GM13977 (cell line): ENCODE measurements at regions not wholly inside any gene's neighbourhood (a gene's known extent, or its start where the extent isn't known, plus 50 kb on each side); places are given as distances from the start of the nearest gene placed in this dataset.

Experiments
- DNase-seq: peaks from one replicate; pipeline ENCODE4 v3.0.0; 2012; ENCODE audit warnings: low spot score
- CTCF ChIP-seq: IDR thresholded peaks from 2 replicates; pipeline ENCODE4 v1.5.1; 2012; ENCODE audit warnings: mild to moderate bottlenecking, control low read depth; ENCODE audit not compliant: insufficient read depth; ENCODE audit errors: extremely low read depth, missing control alignments
- in situ Hi-C: fragments of 300-500 bp; cut with MboI; formaldehyde crosslinking; loops from one replicate; pipeline ENCODE4 v1.12.0; 2022; ENCODE audit warnings: low sequenced_read_pairs, low pct_unique_long_range_greater_than_20kb, mixed read lengths, inconsistent platforms; ENCODE audit not compliant: unreplicated experiment

- in situ Hi-C loops: no loop called here
- TF ChIP-seq CTCF: no peak
- DNase-seq: no peak
These were observed 217.8 kb downstream of the ANAPC1 start for GRCh38 chr2:111666160-111666559.

DNA sequence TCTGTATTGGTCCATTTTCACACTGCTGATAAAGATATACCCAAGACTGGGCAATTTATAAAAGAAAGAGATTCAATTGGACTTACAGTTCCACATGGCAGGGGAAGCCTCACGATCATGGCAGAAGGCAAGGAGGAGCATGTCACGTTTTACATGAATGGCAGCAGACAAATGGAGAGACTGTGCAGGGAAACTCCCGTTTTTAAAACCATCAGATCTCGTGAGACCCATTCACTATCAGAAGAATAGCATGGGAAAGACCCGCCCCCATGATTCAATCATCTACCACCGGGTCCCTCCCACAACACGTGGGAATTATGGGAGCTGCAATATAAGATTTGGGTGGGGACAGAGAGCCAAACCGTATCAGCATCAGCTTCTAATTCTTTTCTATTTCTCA, 217.0 kb downstream of the ANAPC1 start:
- no peak for DNase-seq
- no peak for TF ChIP-seq CTCF
- in situ Hi-C loops: no loop called here

GRCh38 chr2:111667542-111668273, 216.3 kb downstream of the ANAPC1 start:
- no peak for DNase-seq
- in situ Hi-C loops: no loop called here
- no peak for TF ChIP-seq CTCF

DNA sequence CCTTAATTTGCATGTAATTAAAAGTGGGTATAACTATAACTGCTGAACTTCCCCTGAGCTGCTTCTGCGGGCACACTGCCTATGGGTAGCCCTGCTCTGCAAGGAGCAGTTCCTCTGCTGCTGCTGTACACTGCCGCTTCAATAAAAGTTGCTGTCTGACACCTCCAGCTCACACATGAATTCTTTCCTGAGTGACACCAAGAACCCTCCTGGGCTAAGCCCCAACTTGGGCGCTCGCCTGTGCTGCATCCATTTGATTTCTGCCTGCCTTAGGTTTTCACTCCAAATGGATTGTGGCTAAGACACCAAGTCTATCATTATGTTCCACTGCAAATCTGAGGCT, 215.7 kb downstream of the ANAPC1 start:
- TF ChIP-seq CTCF: no peak
- no peak for DNase-seq
- in situ Hi-C loops: no loop called here

GRCh38 chr2:111668741-111669140, 215.3 kb downstream of the ANAPC1 start:
- in situ Hi-C loops: no loop called here
- TF ChIP-seq CTCF: no peak
- no peak for DNase-seq

DNA sequence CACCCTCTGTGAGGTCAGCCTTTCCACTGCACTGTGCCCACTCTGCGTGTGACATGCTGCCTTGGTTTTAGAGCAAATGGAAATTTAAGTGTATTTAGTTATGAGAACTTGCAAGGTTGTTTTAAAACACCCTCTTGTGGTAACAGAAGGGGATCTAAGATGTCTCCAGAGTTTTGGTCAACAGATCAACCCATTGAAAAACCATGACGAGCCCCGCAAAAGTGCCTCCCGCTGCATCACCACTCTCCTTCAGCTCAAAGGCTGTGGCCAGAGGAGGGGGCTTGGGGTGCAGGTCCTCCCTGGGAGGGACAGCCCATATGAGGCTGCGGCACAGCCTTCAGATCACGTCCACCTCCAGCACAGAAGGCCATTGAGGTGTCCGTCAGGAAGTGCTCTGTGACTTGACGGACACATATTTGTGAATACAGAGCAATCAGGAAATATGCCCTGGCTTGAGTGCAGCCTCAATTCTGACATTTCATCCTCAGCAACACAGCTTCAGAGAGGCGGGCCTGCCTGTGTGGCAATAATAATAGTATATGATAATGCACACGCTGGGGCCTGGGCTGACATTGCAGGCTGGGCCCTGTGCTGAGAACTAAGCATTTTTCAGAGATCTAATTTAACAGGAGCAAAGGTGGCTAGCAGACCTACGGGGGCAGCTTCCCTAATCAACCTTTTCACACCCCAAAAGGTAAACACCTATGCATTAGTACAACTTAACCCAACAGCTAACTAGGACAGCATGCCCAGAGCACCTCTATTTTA, 213.9 kb downstream of the ANAPC1 start:
- TF ChIP-seq CTCF: no peak
- in situ Hi-C loops: no loop called here
- DNase-seq: no peak
